ENCODE measurements at regions not wholly inside any gene's neighbourhood (a gene's known extent, or its start where the extent isn't known, plus 50 kb on each side); places are given as distances from the start of the nearest gene placed in this dataset.

GRCh38 chr3:177578488-177578887 lies 381.2 kb upstream of the TBL1XR1 start:
- Histone ChIP-seq H4K5ac (ENCODE audit: low read length) (no peak overlapping the region), H3K56ac (ENCODE audit: low read length) (no peak overlapping the region), H2BK15ac (replicated peaks; ENCODE audit: low read depth) (no peak overlapping the region), H3K4me2 (ENCODE audit: low read length) (no peak overlapping the region), H3K9ac (ENCODE audit: low read length) (no peak overlapping the region), H3K23ac (ENCODE audit: low read length) (no peak overlapping the region), H2AK5ac (ENCODE audit: low read length) (no peak overlapping the region), H3K79me2 (ENCODE audit: control insufficient read depth, insufficient read depth, low read length) (no peaks in the 10 kb centered on the region), H2BK120ac (ENCODE audit: low read depth, low read length) (no peak overlapping the region), H3K18ac (ENCODE audit: low read length) (no peak overlapping the region), H3K36me3 (ENCODE audit: control insufficient read depth, insufficient read depth, low read length) (no peaks in the 10 kb centered on the region), H3K4ac (ENCODE audit: low read depth, low read length) (no peak overlapping the region), H4K8ac (ENCODE audit: low read depth, low read length) (no peak overlapping the region), H3K4me3 (ENCODE audit: low read length) (no peak overlapping the region), H3K79me1 (ENCODE audit: low read length) (no peaks in the 10 kb centered on the region), H2BK5ac (ENCODE audit: low read length) (no peak overlapping the region), H3K27me3 (ENCODE audit: insufficient read depth, low read length, poor library complexity) (no peaks in the 10 kb centered on the region), H3K4me1 (ENCODE audit: control insufficient read depth, low read depth, low read length) (no peaks in the 10 kb centered on the region), H3K27ac (ENCODE audit: low read depth, low read length) (no peak overlapping the region)
- DNase-seq: no peak
- no CpG with 5 or more reads among the region's 6 CpGs for WGBS (ENCODE audit: extremely low coverage, insufficient coverage, low lambda C conversion rate)

- Histone ChIP-seq H4K5ac (ENCODE audit: low read length) (no peak overlapping the region), H3K36me3 (ENCODE audit: control insufficient read depth, insufficient read depth, low read length) (no peaks in the 10 kb centered on the region), H3K18ac (ENCODE audit: low read length) (no peak overlapping the region), H3K56ac (ENCODE audit: low read length) (no peak overlapping the region), H3K27me3 (ENCODE audit: insufficient read depth, low read length, poor library complexity) (no peaks in the 10 kb centered on the region), H3K4me2 (ENCODE audit: low read length) (no peak overlapping the region), H4K8ac (ENCODE audit: low read depth, low read length) (no peak overlapping the region), H3K27ac (ENCODE audit: low read depth, low read length) (no peak overlapping the region), H3K4me3 (ENCODE audit: low read length) (no peak overlapping the region), H3K4me1 (ENCODE audit: control insufficient read depth, low read depth, low read length) (no peaks in the 10 kb centered on the region), H3K4ac (ENCODE audit: low read depth, low read length) (no peak overlapping the region), H2BK5ac (ENCODE audit: low read length) (no peak overlapping the region), H2BK120ac (ENCODE audit: low read depth, low read length) (no peak overlapping the region), H3K9ac (ENCODE audit: low read length) (no peak overlapping the region), H3K79me2 (ENCODE audit: control insufficient read depth, insufficient read depth, low read length) (no peaks in the 10 kb centered on the region), H3K79me1 (ENCODE audit: low read length) (no peaks in the 10 kb centered on the region), H2AK5ac (ENCODE audit: low read length) (no peak overlapping the region), H3K23ac (ENCODE audit: low read length) (no peak overlapping the region), H2BK15ac (replicated peaks; ENCODE audit: low read depth) (no peak overlapping the region)
- WGBS (ENCODE audit: extremely low coverage, insufficient coverage, low lambda C conversion rate): no CpG with 5 or more reads among the region's 4 CpGs
- no peak for DNase-seq
Observed at GRCh38 chr3:177579419-177579818, 382.1 kb upstream of the TBL1XR1 start.

GRCh38 chr3:177580437-177580836 lies 383.2 kb upstream of the TBL1XR1 start:
- no peak overlapping the region for H2BK5ac ChIP-seq (ENCODE audit: low read length)
- H4K5ac ChIP-seq (ENCODE audit: low read length): no peak overlapping the region
- H2AK5ac ChIP-seq (ENCODE audit: low read length): no peak overlapping the region
- no peaks in the 10 kb centered on the region for H3K79me2 ChIP-seq (ENCODE audit: control insufficient read depth, insufficient read depth, low read length)
- no peak overlapping the region for H3K18ac ChIP-seq (ENCODE audit: low read length)
- H3K23ac ChIP-seq (ENCODE audit: low read length): no peak overlapping the region
- H3K56ac ChIP-seq (ENCODE audit: low read length): no peak overlapping the region
- H2BK120ac ChIP-seq (ENCODE audit: low read depth, low read length): no peak overlapping the region
- H3K36me3 ChIP-seq (ENCODE audit: control insufficient read depth, insufficient read depth, low read length): no peaks in the 10 kb centered on the region
- no peak overlapping the region for H3K27ac ChIP-seq (ENCODE audit: low read depth, low read length)
- H2BK15ac ChIP-seq (replicated peaks; ENCODE audit: low read depth): no peak overlapping the region
- H4K8ac ChIP-seq (ENCODE audit: low read depth, low read length): no peak overlapping the region
- H3K9ac ChIP-seq (ENCODE audit: low read length): no peak overlapping the region
- no peak overlapping the region for H3K4ac ChIP-seq (ENCODE audit: low read depth, low read length)
- no peak for DNase-seq
- no peaks in the 10 kb centered on the region for H3K4me1 ChIP-seq (ENCODE audit: control insufficient read depth, low read depth, low read length)
- no peaks in the 10 kb centered on the region for H3K27me3 ChIP-seq (ENCODE audit: insufficient read depth, low read length, poor library complexity)
- no CpG with 5 or more reads among the region's 2 CpGs for WGBS (ENCODE audit: extremely low coverage, insufficient coverage, low lambda C conversion rate)
- no peak overlapping the region for H3K4me2 ChIP-seq (ENCODE audit: low read length)
- no peak overlapping the region for H3K4me3 ChIP-seq (ENCODE audit: low read length)
- H3K79me1 ChIP-seq (ENCODE audit: low read length): no peaks in the 10 kb centered on the region

- H3K27ac ChIP-seq (ENCODE audit: low read depth, low read length): no peak overlapping the region
- no peak overlapping the region for H2BK5ac ChIP-seq (ENCODE audit: low read length)
- no peak overlapping the region for H2BK15ac ChIP-seq (replicated peaks; ENCODE audit: low read depth)
- H3K27me3 ChIP-seq (ENCODE audit: insufficient read depth, low read length, poor library complexity): no peaks in the 10 kb centered on the region
- H4K5ac ChIP-seq (ENCODE audit: low read length): no peak overlapping the region
- no peaks in the 10 kb centered on the region for H3K79me2 ChIP-seq (ENCODE audit: control insufficient read depth, insufficient read depth, low read length)
- H3K4me1 ChIP-seq (ENCODE audit: control insufficient read depth, low read depth, low read length): no peaks in the 10 kb centered on the region
- no peak overlapping the region for H3K4ac ChIP-seq (ENCODE audit: low read depth, low read length)
- no peak overlapping the region for H2BK120ac ChIP-seq (ENCODE audit: low read depth, low read length)
- DNase-seq: no peak
- no peak overlapping the region for H3K4me3 ChIP-seq (ENCODE audit: low read length)
- H2AK5ac ChIP-seq (ENCODE audit: low read length): no peak overlapping the region
- WGBS (ENCODE audit: extremely low coverage, insufficient coverage, low lambda C conversion rate): no CpG with 5 or more reads among the region's 3 CpGs
- no peak overlapping the region for H3K23ac ChIP-seq (ENCODE audit: low read length)
- no peak overlapping the region for H3K9ac ChIP-seq (ENCODE audit: low read length)
- H3K79me1 ChIP-seq (ENCODE audit: low read length): no peaks in the 10 kb centered on the region
- no peak overlapping the region for H3K4me2 ChIP-seq (ENCODE audit: low read length)
- no peak overlapping the region for H3K56ac ChIP-seq (ENCODE audit: low read length)
- no peaks in the 10 kb centered on the region for H3K36me3 ChIP-seq (ENCODE audit: control insufficient read depth, insufficient read depth, low read length)
- H4K8ac ChIP-seq (ENCODE audit: low read depth, low read length): no peak overlapping the region
- no peak overlapping the region for H3K18ac ChIP-seq (ENCODE audit: low read length)
Observed at GRCh38 chr3:177585271-177585670, 388.0 kb upstream of the TBL1XR1 start.

- no peak overlapping the region for H3K4ac ChIP-seq (ENCODE audit: low read depth, low read length)
- H3K9ac ChIP-seq (ENCODE audit: low read length): no peak overlapping the region
- H3K56ac ChIP-seq (ENCODE audit: low read length): no peak overlapping the region
- no CpG with 5 or more reads among the region's 3 CpGs for WGBS (ENCODE audit: extremely low coverage, insufficient coverage, low lambda C conversion rate)
- H2AK5ac ChIP-seq (ENCODE audit: low read length): no peak overlapping the region
- H4K8ac ChIP-seq (ENCODE audit: low read depth, low read length): no peak overlapping the region
- H2BK120ac ChIP-seq (ENCODE audit: low read depth, low read length): no peak overlapping the region
- no peak overlapping the region for H4K5ac ChIP-seq (ENCODE audit: low read length)
- H3K27me3 ChIP-seq (ENCODE audit: insufficient read depth, low read length, poor library complexity): no peaks in the 10 kb centered on the region
- no peaks in the 10 kb centered on the region for H3K79me2 ChIP-seq (ENCODE audit: control insufficient read depth, insufficient read depth, low read length)
- no peak overlapping the region for H3K4me3 ChIP-seq (ENCODE audit: low read length)
- H3K79me1 ChIP-seq (ENCODE audit: low read length): no peaks in the 10 kb centered on the region
- H3K27ac ChIP-seq (ENCODE audit: low read depth, low read length): no peak overlapping the region
- DNase-seq: no peak
- H2BK5ac ChIP-seq (ENCODE audit: low read length): no peak overlapping the region
- no peak overlapping the region for H3K4me2 ChIP-seq (ENCODE audit: low read length)
- no peak overlapping the region for H3K23ac ChIP-seq (ENCODE audit: low read length)
- no peak overlapping the region for H2BK15ac ChIP-seq (replicated peaks; ENCODE audit: low read depth)
- no peak overlapping the region for H3K18ac ChIP-seq (ENCODE audit: low read length)
- H3K36me3 ChIP-seq (ENCODE audit: control insufficient read depth, insufficient read depth, low read length): no peaks in the 10 kb centered on the region
- no peaks in the 10 kb centered on the region for H3K4me1 ChIP-seq (ENCODE audit: control insufficient read depth, low read depth, low read length)
Observed at GRCh38 chr3:177589041-177589650, 391.9 kb upstream of the TBL1XR1 start.

GRCh38 chr3:177589911-177590381 lies 392.7 kb upstream of the TBL1XR1 start:
- no CpG with 5 or more reads among the region's 4 CpGs for WGBS (ENCODE audit: extremely low coverage, insufficient coverage, low lambda C conversion rate)
- no peak for DNase-seq
- H3K27ac ChIP-seq (ENCODE audit: low read depth, low read length): no peak overlapping the region
- H3K9ac ChIP-seq (ENCODE audit: low read length): no peak overlapping the region
- no peaks in the 10 kb centered on the region for H3K36me3 ChIP-seq (ENCODE audit: control insufficient read depth, insufficient read depth, low read length)
- no peak overlapping the region for H3K56ac ChIP-seq (ENCODE audit: low read length)
- H2BK5ac ChIP-seq (ENCODE audit: low read length): no peak overlapping the region
- no peak overlapping the region for H3K18ac ChIP-seq (ENCODE audit: low read length)
- H4K8ac ChIP-seq (ENCODE audit: low read depth, low read length): no peak overlapping the region
- H3K4me3 ChIP-seq (ENCODE audit: low read length): no peak overlapping the region
- H2BK15ac ChIP-seq (replicated peaks; ENCODE audit: low read depth): no peak overlapping the region
- no peak overlapping the region for H4K5ac ChIP-seq (ENCODE audit: low read length)
- H2BK120ac ChIP-seq (ENCODE audit: low read depth, low read length): no peak overlapping the region
- no peak overlapping the region for H3K23ac ChIP-seq (ENCODE audit: low read length)
- H2AK5ac ChIP-seq (ENCODE audit: low read length): no peak overlapping the region
- H3K4ac ChIP-seq (ENCODE audit: low read depth, low read length): no peak overlapping the region
- no peaks in the 10 kb centered on the region for H3K79me2 ChIP-seq (ENCODE audit: control insufficient read depth, insufficient read depth, low read length)
- no peaks in the 10 kb centered on the region for H3K27me3 ChIP-seq (ENCODE audit: insufficient read depth, low read length, poor library complexity)
- H3K4me2 ChIP-seq (ENCODE audit: low read length): no peak overlapping the region
- no peaks in the 10 kb centered on the region for H3K4me1 ChIP-seq (ENCODE audit: control insufficient read depth, low read depth, low read length)
- no peaks in the 10 kb centered on the region for H3K79me1 ChIP-seq (ENCODE audit: low read length)

Data from mesendoderm (in vitro differentiated cells).